Gastrocnemius medialis (tissue), 4 donors: ENCODE measurements at regions not wholly inside any gene's neighbourhood (a gene's known extent, or its start where the extent isn't known, plus 50 kb on each side); places are given as distances from the start of the nearest gene placed in this dataset.

Experiments
- CTCF ChIP-seq, 5 experiments: fragments of 450-650 bp in 3 of 5; fragments of 200-600 bp in 2 of 5; sonication (generic) in 2 of 5; IDR thresholded peaks in 4 of 5; conservative IDR thresholded peaks in 1 of 5; 1 replicate in 4 of 5; 2 replicates in 1 of 5; pipeline ENCODE4 v1.5.1; 2016 to 2019; ENCODE audit warnings: antibody characterized with exemption in 5 of 5, mild to moderate bottlenecking in 3 of 5, moderate library complexity in 3 of 5
- POLR2A ChIP-seq, 2 donors: fragments of 450-650 bp; IDR thresholded peaks; one replicate each; pipeline ENCODE4 v1.6.1; 2017; ENCODE audit warnings: antibody characterized with exemption in 2 of 2, mild to moderate bottlenecking in 2 of 2, moderate library complexity in 2 of 2

GRCh38 chr10:55368467-55368866 lies 567.4 kb upstream of the PCDH15 start:
- no peak for TF ChIP-seq CTCF (IDR thresholded peaks at IDR 0.05 in 4 of 5, conservative IDR thresholded peaks at IDR 0.05 in 1 of 5)
- TF ChIP-seq POLR2A (IDR thresholded peaks at IDR 0.05): no peak
